GM12878 (cell line): ENCODE measurements at regions not wholly inside any gene's neighbourhood (a gene's known extent, or its start where the extent isn't known, plus 50 kb on each side); places are given as distances from the start of the nearest gene placed in this dataset.

ENCODE experiments used
- ATAC-seq: fragments of 200-7000 bp; cut with Tn5 transposase; 3 replicates; pipeline ENCODE4 v1.9.1; 2020; ENCODE audit warnings: mild to moderate bottlenecking, moderate library complexity
- BruUV-seq: library from RNA; stranded (reverse); fragments of 400-500 nt; replicated peaks from 2 replicates; lab custom pipeline; 2021; lab: Mats Ljungman, UMichigan
- CTCF ChIA-PET: fragments of 300-600 bp; sonication (Branson Sonifier 250); formaldehyde crosslinking; extraction: SDS; loops from one replicate; lab custom pipeline; 2021; ENCODE audit warnings: inconsistent platforms; lab: Yijun Ruan, JAX
- POLR2A ChIA-PET: fragments of 350-600 bp; formaldehyde crosslinking; extraction: SDS; loops from one replicate; lab custom pipeline; 2021; ENCODE audit warnings: inconsistent platforms; lab: Charles Lee
- RAD21 ChIA-PET: fragments of 300-600 bp; sonication (Branson Sonifier 250); formaldehyde crosslinking; loops from one replicate; lab custom pipeline; 2023; ENCODE audit warnings: antibody characterized with exemption; ENCODE audit not compliant: unreplicated experiment; lab: Charles Lee
- SMC1A ChIA-PET: fragments of 300-600 bp; sonication (Branson Sonifier 250); formaldehyde crosslinking; loops from one replicate; lab custom pipeline; 2023; ENCODE audit not compliant: unreplicated experiment, uncharacterized antibody; lab: Charles Lee
- DNase-seq: peaks from one replicate; pipeline ENCODE4 v3.0.0-alpha.2; 2011; ENCODE audit warnings: low read depth, low spot score
- FAIRE-seq: peaks from 3 replicates; lab custom pipeline; 2011; peaks lifted over from hg19 to GRCh38; lab: Jason Lieb, UNC
- H2AFZ ChIP-seq: 2 replicates; pipeline ENCODE4 v1.6.0; 2011; ENCODE audit warnings: low read depth, low read length, control low read depth; ENCODE audit not compliant: control insufficient read depth
- H3K27ac ChIP-seq: 2 replicates; pipeline ENCODE4 v1.5.1; 2011; ENCODE audit warnings: control low read depth; ENCODE audit not compliant: control insufficient read depth, insufficient read depth
- H3K27me3 ChIP-seq, 2 experiments: replicated peaks in 1 of 2; 2 replicates each; pipeline versions ENCODE4 v1.6.0 to v1.6.1; 2011; ENCODE audit warnings: low read length in 1 of 2; ENCODE audit not compliant: control insufficient read depth in 2 of 2, insufficient read depth in 2 of 2
- H3K36me3 ChIP-seq, 2 experiments: 2 replicates each; pipeline ENCODE4 v1.5.1; 2011; ENCODE audit warnings: low read length in 1 of 2; ENCODE audit not compliant: control insufficient read depth in 2 of 2, insufficient read depth in 2 of 2
- H3K4me1 ChIP-seq: 2 replicates; pipeline ENCODE4 v1.6.1; 2011; ENCODE audit warnings: mild to moderate bottlenecking, low read length, moderate library complexity, mixed read lengths; ENCODE audit not compliant: control insufficient read depth, insufficient read depth
- H3K4me2 ChIP-seq: 2 replicates; pipeline ENCODE4 v1.6.0; 2011; ENCODE audit warnings: control low read depth; ENCODE audit not compliant: control insufficient read depth, insufficient read depth
- H3K4me3 ChIP-seq: fragments of 200-600 bp; sonication (generic); 2 replicates; pipeline ENCODE4 v1.5.1; 2016
- H3K79me2 ChIP-seq: 2 replicates; pipeline ENCODE4 v1.6.0; 2011; ENCODE audit warnings: low read length; ENCODE audit not compliant: control insufficient read depth, insufficient read depth
- H3K9ac ChIP-seq: 2 replicates; pipeline ENCODE4 v1.8.0; 2011; ENCODE audit warnings: low read length, control low read depth, mixed read lengths; ENCODE audit not compliant: control insufficient read depth, insufficient read depth
- H3K9me3 ChIP-seq: replicated peaks from 3 replicates; pipeline ENCODE4 v1.5.1; 2011; ENCODE audit warnings: mild to moderate bottlenecking, low read length; ENCODE audit not compliant: control insufficient read depth, insufficient read depth
- H4K20me1 ChIP-seq: 2 replicates; pipeline ENCODE4 v1.6.0; 2011; ENCODE audit not compliant: control insufficient read depth, insufficient read depth
- ATF3 ChIP-seq: IDR thresholded peaks from 2 replicates; pipeline ENCODE4 v1.6.1; 2011; ENCODE audit warnings: low read depth, mild to moderate bottlenecking, low read length, moderate library complexity, borderline replicate concordance; ENCODE audit errors: extremely low read depth
- BCL3 ChIP-seq: IDR thresholded peaks from 2 replicates; pipeline ENCODE4 v1.6.1; 2011; ENCODE audit warnings: borderline replicate concordance, low read depth, mild to moderate bottlenecking, moderate library complexity, low read length; ENCODE audit not compliant: insufficient read depth, poor library complexity, severe bottlenecking
- CHD4 ChIP-seq: fragments of 200-600 bp; sonication (generic); IDR thresholded peaks from 2 replicates; pipeline ENCODE4 v1.6.1; 2016; ENCODE audit warnings: mild to moderate bottlenecking
- ELK1 ChIP-seq: IDR thresholded peaks from 2 replicates; pipeline ENCODE4 v1.6.1; 2012; ENCODE audit warnings: low read depth, low read length, improper control_type of control experiment
- FOXK2 ChIP-seq: fragments of 450-650 bp; IDR thresholded peaks from 2 replicates; pipeline ENCODE4 v1.6.1; 2017; ENCODE audit warnings: mild to moderate bottlenecking, moderate library complexity
- NFXL1 ChIP-seq: fragments of 450-650 bp; IDR thresholded peaks from 2 replicates; pipeline ENCODE4 v1.6.1; 2017; ENCODE audit warnings: antibody characterized with exemption, mild to moderate bottlenecking, borderline replicate concordance
- PAX8 ChIP-seq: fragments of 450-650 bp; IDR thresholded peaks from 2 replicates; pipeline ENCODE4 v1.6.1; 2017; ENCODE audit warnings: mild to moderate bottlenecking, moderate library complexity
- RAD51 ChIP-seq: fragments of 450-650 bp; IDR thresholded peaks from 2 replicates; pipeline ENCODE4 v1.6.1; 2016; ENCODE audit warnings: moderate library complexity, mild to moderate bottlenecking, inconsistent platforms
- RBBP5 ChIP-seq: fragments of 200-600 bp; sonication (generic); conservative IDR thresholded peaks from 2 replicates; pipeline ENCODE4 v1.6.1; 2016
- RELA ChIP-seq: fragments of 450-650 bp; IDR thresholded peaks from 2 replicates; pipeline ENCODE4 v1.8.0; 2014; ENCODE audit warnings: borderline replicate concordance; ENCODE audit not compliant: partially characterized antibody
- ZSCAN29 ChIP-seq: fragments of 450-650 bp; IDR thresholded peaks from 2 replicates; pipeline ENCODE4 v1.6.1; 2017; ENCODE audit warnings: mild to moderate bottlenecking, moderate library complexity
- WGBS: methylation state at CpG from one replicate; pipeline ENCODE4 v1.1.6; 2016; ENCODE audit warnings: low lambda C conversion rate; ENCODE audit not compliant: insufficient replicate concordance, insufficient coverage; ENCODE audit errors: missing lambda C conversion rate; 5-methylcytosine and 5-hydroxymethylcytosine counted together
- in situ Hi-C: fragments of 300-500 bp; cut with MboI; formaldehyde crosslinking; loops from 9 replicates; pipeline ENCODE4 v1.14.3; 2018; ENCODE audit warnings: mixed read lengths
- intact Hi-C: fragments of 100-400 bp; cut with micrococcal nuclease; formaldehyde crosslinking; loops from one replicate; pipeline ENCODE4 v1.14.2; 2022; ENCODE audit not compliant: unreplicated experiment

GRCh38 chr17:71192039-71192555 lies 928.7 kb upstream of the SOX9 start:
- CTCF ChIA-PET: no interaction called here
- in situ Hi-C loops: no loop called here
- H3K9ac ChIP-seq: no peak overlapping the region

More at GRCh38 chr17:71192039-71192555, 928.7 kb upstream of the SOX9 start:
- Histone ChIP-seq H3K4me1 (no peaks in the 10 kb centered on the region), H2AFZ (no peak overlapping the region), H3K27ac (no peak overlapping the region)
- ATAC-seq: no peak
- RAD21 ChIA-PET: no interaction called here
- TF ChIP-seq RELA (no peak), RBBP5 (no peak), NFXL1 (no peak), ATF3 (no peak), FOXK2 (no peak), CHD4 (no peak), ELK1 (no peak), RAD51 (no peak), PAX8 (no peak), ZSCAN29 (no peak), BCL3 (no peak)
- TF ChIP-seq, all 136 proteins: peak for 0
- WGBS: 21% methylated on average over 2 of the region's 2 CpGs
- POLR2A ChIA-PET: no interaction called here
- no peaks in the 10 kb centered on the region for H4K20me1 ChIP-seq
- intact Hi-C loops: no loop called here
- no peaks in the 10 kb centered on the region for H3K9me3 ChIP-seq
- FAIRE-seq: no peak
- H3K79me2 ChIP-seq: no peaks in the 10 kb centered on the region
- SMC1A ChIA-PET: no interaction called here
- H3K27me3 ChIP-seq: no peaks in the 10 kb centered on the region
- no peak overlapping the region for H3K4me3 ChIP-seq
- H3K4me2 ChIP-seq: no peak overlapping the region
- BruUV-seq: no TSS peak
- H3K36me3 ChIP-seq: no peaks in the 10 kb centered on the region
- no peak for DNase-seq
